ENCODE measurements at regions not wholly inside any gene's neighbourhood (a gene's known extent, or its start where the extent isn't known, plus 50 kb on each side); places are given as distances from the start of the nearest gene placed in this dataset.

- DNase-seq: no peak
These were observed 152.1 kb downstream of the PTGER3 start for GRCh38 chr1:70895531-70895930.

- no peak for DNase-seq
These were observed 151.4 kb downstream of the PTGER3 start for GRCh38 chr1:70896224-70896623.

- DNase-seq: no peak
These were observed 150.3 kb downstream of the PTGER3 start for GRCh38 chr1:70897273-70897672.

- DNase-seq: no peak
These were observed 147.9 kb downstream of the PTGER3 start for GRCh38 chr1:70899735-70900134.

- no peak for DNase-seq
These were observed 145.4 kb downstream of the PTGER3 start for GRCh38 chr1:70902211-70902610.

- DNase-seq: no peak
These were observed 140.8 kb downstream of the PTGER3 start for GRCh38 chr1:70906800-70907199.

GRCh38 chr1:70907563-70908310 lies 139.9 kb downstream of the PTGER3 start:
- no peak for DNase-seq

GRCh38 chr1:70909262-70909822 lies 138.3 kb downstream of the PTGER3 start:
- no peak for DNase-seq

- DNase-seq: no peak
These were observed 137.6 kb downstream of the PTGER3 start for GRCh38 chr1:70910013-70910412.

- DNase-seq: no peak
These were observed 135.8 kb downstream of the PTGER3 start for GRCh38 chr1:70911861-70912260.

- no peak for DNase-seq
These were observed 133.4 kb downstream of the PTGER3 start for GRCh38 chr1:70914224-70914623.

GRCh38 chr1:70915258-70916033 lies 132.2 kb downstream of the PTGER3 start:
- DNase-seq: no peak

GRCh38 chr1:70916034-70916427 lies 131.6 kb downstream of the PTGER3 start:
- DNase-seq: no peak

GRCh38 chr1:70919706-70920323 lies 127.8 kb downstream of the PTGER3 start:
- no peak for DNase-seq
